ENCODE measurements at regions not wholly inside any gene's neighbourhood (a gene's known extent, or its start where the extent isn't known, plus 50 kb on each side); places are given as distances from the start of the nearest gene placed in this dataset.
"Not testable (repeated sequence)": the region's sequence is repeated elsewhere in the genome, so short reads cannot be mapped to it uniquely, and the experiment has no call there.

GRCh38 chrX:96486687-96487086, 198.0 kb upstream of the DIAPH2 start:
- H3K36me3 ChIP-seq (ENCODE audit: control insufficient read depth in 2 of 4, insufficient read depth in 4 of 4, low read length in 3 of 4); CTCF ChIA-PET (ENCODE audit: partially characterized antibody); H3K9ac ChIP-seq (replicated peaks in 1 of 4; ENCODE audit: extremely low read depth in 1 of 4, low read depth in 3 of 4, low read length in 3 of 4); H2BK20ac ChIP-seq (ENCODE audit: low read length); H3K4me2 ChIP-seq (ENCODE audit: insufficient read depth in 1 of 2, low read depth in 2 of 2, low read length in 2 of 2); H3K14ac ChIP-seq (ENCODE audit: insufficient read length); FAIRE-seq; H3K18ac ChIP-seq (ENCODE audit: extremely low read depth, low read length); POLR2A ChIA-PET (ENCODE audit: partially characterized antibody); H4K5ac ChIP-seq (ENCODE audit: insufficient read length, low read depth, low read length); H4K20me1 ChIP-seq (replicated peaks in 1 of 2; ENCODE audit: control insufficient read depth in 1 of 2, insufficient read depth in 2 of 2, low read length in 2 of 2); DNase-seq (ENCODE audit: low read depth in 1 of 2, low spot score in 2 of 2); H3K4me1 ChIP-seq (replicated peaks in 1 of 4; ENCODE audit: control insufficient read depth in 3 of 4, insufficient read depth in 4 of 4, low read length in 3 of 4); H3K79me1 ChIP-seq (ENCODE audit: low read depth, low read length); H4K8ac ChIP-seq (ENCODE audit: extremely low read depth, insufficient read depth, low read length); H3K4me3 ChIP-seq (ENCODE audit: extremely low read depth in 1 of 4, insufficient read depth in 2 of 4, low read depth in 3 of 4, low read length in 4 of 4); H2BK15ac ChIP-seq (ENCODE audit: low read length); H3K23ac ChIP-seq (ENCODE audit: insufficient read length); H3K27ac ChIP-seq (ENCODE audit: low read depth, low read length); H3K56ac ChIP-seq (replicated peaks; ENCODE audit: insufficient read length, low read depth, low read length); H2BK120ac ChIP-seq (replicated peaks; ENCODE audit: low read depth, low read length); H4K91ac ChIP-seq (replicated peaks; ENCODE audit: insufficient read length, low read length); H2BK12ac ChIP-seq (ENCODE audit: low read depth, low read length); H2BK5ac ChIP-seq (ENCODE audit: low read depth, low read length); H2AFZ ChIP-seq (ENCODE audit: low read length); H3K27me3 ChIP-seq (replicated peaks in 1 of 4; ENCODE audit: control insufficient read depth in 3 of 4, extremely low read depth in 1 of 4, insufficient read depth in 3 of 4, low read length in 3 of 4); H2AK5ac ChIP-seq (ENCODE audit: low read depth, low read length); H3K23me2 ChIP-seq (ENCODE audit: low read depth, low read length); H3K79me2 ChIP-seq (ENCODE audit: control insufficient read depth in 1 of 2, insufficient read depth in 2 of 2, low read length in 2 of 2); H3K9me3 ChIP-seq (ENCODE audit: insufficient read depth in 2 of 2, low read depth in 1 of 2, low read length in 1 of 2); H3K4ac ChIP-seq (replicated peaks; ENCODE audit: insufficient read length, low read depth, low read length): not testable (repeated sequence)
- 100% methylated on average over 2 of the region's 11 CpGs; no CpG with 5 or more reads in 1 of the 2 experiments for WGBS, 2 experiments (ENCODE audit: extremely low coverage in 1 of 2, insufficient coverage in 1 of 2, insufficient read length in 1 of 2, insufficient replicate concordance in 2 of 2, low coverage in 1 of 2, low lambda C conversion rate in 2 of 2, missing lambda C conversion rate in 1 of 2)
